ENCODE measurements at regions not wholly inside any gene's neighbourhood (a gene's known extent, or its start where the extent isn't known, plus 50 kb on each side); places are given as distances from the start of the nearest gene placed in this dataset.

DNA sequence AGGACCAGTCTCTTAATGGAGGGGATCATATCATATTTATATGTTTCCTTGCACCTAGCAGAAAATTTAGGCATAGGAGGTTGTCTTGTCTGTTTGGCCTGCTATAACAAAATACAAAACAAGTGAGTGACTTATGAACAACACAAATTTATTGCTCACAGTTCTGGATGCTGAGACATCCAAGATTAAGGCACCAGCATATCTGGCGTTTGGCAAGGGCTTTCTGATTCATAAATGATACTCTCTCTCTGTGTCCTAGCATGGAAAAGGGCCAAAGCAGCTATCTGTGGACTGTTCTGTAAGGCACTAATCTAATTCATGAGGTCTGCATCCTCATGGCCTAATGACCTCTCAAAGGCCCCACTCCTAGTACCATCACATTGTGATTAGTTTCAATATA, 683.0 kb downstream of the NR2F2 start:
- TF ChIP-seq, protein P1, sequence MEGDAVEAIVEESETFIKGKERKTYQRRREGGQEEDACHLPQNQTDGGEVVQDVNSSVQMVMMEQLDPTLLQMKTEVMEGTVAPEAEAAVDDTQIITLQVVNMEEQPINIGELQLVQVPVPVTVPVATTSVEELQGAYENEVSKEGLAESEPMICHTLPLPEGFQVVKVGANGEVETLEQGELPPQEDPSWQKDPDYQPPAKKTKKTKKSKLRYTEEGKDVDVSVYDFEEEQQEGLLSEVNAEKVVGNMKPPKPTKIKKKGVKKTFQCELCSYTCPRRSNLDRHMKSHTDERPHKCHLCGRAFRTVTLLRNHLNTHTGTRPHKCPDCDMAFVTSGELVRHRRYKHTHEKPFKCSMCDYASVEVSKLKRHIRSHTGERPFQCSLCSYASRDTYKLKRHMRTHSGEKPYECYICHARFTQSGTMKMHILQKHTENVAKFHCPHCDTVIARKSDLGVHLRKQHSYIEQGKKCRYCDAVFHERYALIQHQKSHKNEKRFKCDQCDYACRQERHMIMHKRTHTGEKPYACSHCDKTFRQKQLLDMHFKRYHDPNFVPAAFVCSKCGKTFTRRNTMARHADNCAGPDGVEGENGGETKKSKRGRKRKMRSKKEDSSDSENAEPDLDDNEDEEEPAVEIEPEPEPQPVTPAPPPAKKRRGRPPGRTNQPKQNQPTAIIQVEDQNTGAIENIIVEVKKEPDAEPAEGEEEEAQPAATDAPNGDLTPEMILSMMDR (optimal IDR thresholded peaks at IDR 0.05 in 1 of 3, IDR thresholded peaks at IDR 0.05 in 1 of 3, conservative IDR thresholded peaks at IDR 0.05 in 1 of 3; ENCODE audit: extremely low read depth in 1 of 3, insufficient read depth in 2 of 3, low read length in 3 of 3): no peak
- no peak for TF ChIP-seq EZH2 (IDR thresholded peaks at IDR 0.05; ENCODE audit: low read length)
